HEK293T (cell line): ENCODE measurements at regions not wholly inside any gene's neighbourhood (a gene's known extent, or its start where the extent isn't known, plus 50 kb on each side); places are given as distances from the start of the nearest gene placed in this dataset.

Source experiments
- CTCF ChIA-PET: fragments of 350-600 bp; formaldehyde crosslinking; extraction: SDS; loops from one replicate; lab custom pipeline; 2021; ENCODE audit warnings: antibody characterized with exemption, inconsistent platforms; lab: Yijun Ruan, JAX
- POLR2A ChIA-PET: fragments of 350-600 bp; formaldehyde crosslinking; extraction: SDS; loops from one replicate; lab custom pipeline; 2020; ENCODE audit warnings: antibody characterized with exemption, inconsistent platforms; lab: Yijun Ruan, JAX
- DNase-seq: peaks from one replicate; pipeline ENCODE4 v3.0.0; 2012; ENCODE audit warnings: mixed read lengths; ENCODE audit errors: extremely low spot score
- ARNT ChIP-seq: fragments of 450-650 bp; IDR thresholded peaks from 2 replicates; pipeline ENCODE4 v1.6.1; 2017; ENCODE audit warnings: mild to moderate bottlenecking
- BHLHE40 ChIP-seq: fragments of 450-650 bp; IDR thresholded peaks from 2 replicates; pipeline ENCODE4 v1.6.1; 2016; ENCODE audit warnings: mild to moderate bottlenecking, moderate library complexity, borderline replicate concordance
- CTBP1 ChIP-seq: fragments of 450-650 bp; IDR thresholded peaks from 2 replicates; pipeline ENCODE4 v1.6.1; 2016; ENCODE audit warnings: borderline replicate concordance
- ELF4 ChIP-seq: fragments of 450-650 bp; IDR thresholded peaks from 2 replicates; pipeline ENCODE4 v1.6.1; 2017; ENCODE audit warnings: antibody characterized with exemption
- FOXA1 ChIP-seq: fragments of 450-650 bp; IDR thresholded peaks from 2 replicates; pipeline ENCODE4 v1.6.1; 2016; ENCODE audit warnings: mild to moderate bottlenecking
- FOXK2 ChIP-seq: fragments of 450-650 bp; IDR thresholded peaks from 2 replicates; pipeline ENCODE4 v1.6.1; 2016; ENCODE audit warnings: mild to moderate bottlenecking
- FOXM1 ChIP-seq: fragments of 450-650 bp; IDR thresholded peaks from 2 replicates; pipeline ENCODE4 v1.6.1; 2017; ENCODE audit warnings: mild to moderate bottlenecking, borderline replicate concordance
- HDGF ChIP-seq: fragments of 450-650 bp; IDR thresholded peaks from 2 replicates; pipeline ENCODE4 v1.6.1; 2017; ENCODE audit warnings: antibody characterized with exemption, borderline replicate concordance
- L3MBTL2 ChIP-seq: fragments of 450-650 bp; conservative IDR thresholded peaks from 2 replicates; pipeline ENCODE4 v1.6.1; 2016; ENCODE audit warnings: mild to moderate bottlenecking
- LEF1 ChIP-seq: fragments of 450-650 bp; IDR thresholded peaks from 2 replicates; pipeline ENCODE4 v1.6.1; 2017; ENCODE audit warnings: mild to moderate bottlenecking, borderline replicate concordance
- NFRKB ChIP-seq: fragments of 450-650 bp; IDR thresholded peaks from 2 replicates; pipeline ENCODE4 v1.6.1; 2016; ENCODE audit warnings: mild to moderate bottlenecking, moderate library complexity
- SP1 ChIP-seq: fragments of 450-650 bp; IDR thresholded peaks from 2 replicates; pipeline ENCODE4 v1.6.1; 2017
- SUZ12 ChIP-seq: fragments of 450-650 bp; IDR thresholded peaks from 2 replicates; pipeline ENCODE4 v1.6.1; 2016; ENCODE audit warnings: mild to moderate bottlenecking
- TARDBP ChIP-seq: fragments of 450-650 bp; IDR thresholded peaks from 2 replicates; pipeline ENCODE4 v1.6.1; 2016
- ZNF384 ChIP-seq: fragments of 450-650 bp; IDR thresholded peaks from 2 replicates; pipeline ENCODE4 v1.6.1; 2016
- TF ChIP-seq, protein P1 (sequence below): fragments of 450-650 bp; IDR thresholded peaks from 2 replicates; pipeline ENCODE4 v1.6.1; 2016

DNA sequence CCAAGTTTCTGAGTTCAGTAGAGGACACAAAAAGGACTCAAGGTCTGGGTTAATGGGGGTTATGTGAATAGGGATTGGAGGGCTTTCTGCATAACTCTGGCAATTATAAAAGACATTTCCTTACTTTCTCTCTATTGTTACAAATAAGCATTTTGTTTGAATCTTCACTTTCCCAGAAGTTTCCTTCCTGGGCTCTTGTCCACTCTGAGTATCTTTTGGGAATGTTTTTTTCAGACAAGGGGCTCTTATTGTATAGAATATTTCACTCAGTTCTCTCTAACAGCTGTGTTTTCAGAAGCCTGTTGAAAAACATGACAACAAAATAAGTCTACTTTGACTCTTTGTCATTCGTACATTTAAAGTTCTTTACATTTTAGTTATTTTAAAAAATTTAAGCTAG lies 57.6 kb upstream of the MAP9 start:
- CTCF ChIA-PET, result interaction anchor here (0.5 kb wide), 1 partner anchor 61 kb away, joined by 3 read pairs; no protein-coding TSS in a partner anchor
- TF ChIP-seq SUZ12 (no peak), ZNF384 (no peak), LEF1 (no peak), FOXK2 (no peak), FOXA1 (no peak), TARDBP (no peak), HDGF (no peak), L3MBTL2 (no peak), BHLHE40 (no peak), CTBP1 (no peak), SP1 (no peak), FOXM1 (no peak), NFRKB (no peak), ARNT (no peak)
- TF ChIP-seq, protein P1, sequence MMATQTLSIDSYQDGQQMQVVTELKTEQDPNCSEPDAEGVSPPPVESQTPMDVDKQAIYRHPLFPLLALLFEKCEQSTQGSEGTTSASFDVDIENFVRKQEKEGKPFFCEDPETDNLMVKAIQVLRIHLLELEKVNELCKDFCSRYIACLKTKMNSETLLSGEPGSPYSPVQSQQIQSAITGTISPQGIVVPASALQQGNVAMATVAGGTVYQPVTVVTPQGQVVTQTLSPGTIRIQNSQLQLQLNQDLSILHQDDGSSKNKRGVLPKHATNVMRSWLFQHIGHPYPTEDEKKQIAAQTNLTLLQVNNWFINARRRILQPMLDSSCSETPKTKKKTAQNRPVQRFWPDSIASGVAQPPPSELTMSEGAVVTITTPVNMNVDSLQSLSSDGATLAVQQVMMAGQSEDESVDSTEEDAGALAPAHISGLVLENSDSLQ, result no peak
- POLR2A ChIA-PET, result no interaction called here
- no peak for DNase-seq

GRCh38 chr4:155433636-155434360 lies 57.0 kb upstream of the MAP9 start:
- no peak for DNase-seq
- no peak for TF ChIP-seq ELF4
- ChIA-PET CTCF (no interaction called here), POLR2A (no interaction called here)

GRCh38 chr4:155430895-155431795 lies 54.4 kb upstream of the MAP9 start:
- DNase-seq, result no peak
- TF ChIP-seq L3MBTL2, result no peak
- TF ChIP-seq TARDBP, result no peak
- no peak for TF ChIP-seq HDGF
- TF ChIP-seq NFRKB, result no peak
- no peak for TF ChIP-seq CTBP1
- TF ChIP-seq FOXK2, result no peak
- TF ChIP-seq ZNF384, result no peak
- no peak for TF ChIP-seq FOXA1
- no peak for TF ChIP-seq SUZ12
- TF ChIP-seq, protein P1, result no peak
- no peak for TF ChIP-seq ELF4
- CTCF ChIA-PET, result interaction anchor here (0.5 to 1.0 kb wide), 2 partner anchors 117 to 356 kb away, joined by 3 to 4 read pairs; no protein-coding TSS in a partner anchor
- POLR2A ChIA-PET, result interaction anchor here (0.9 kb wide), 1 partner anchor 523 kb away, joined by 3 read pairs; the partner anchor contains the start of gene CTSO

DNA sequence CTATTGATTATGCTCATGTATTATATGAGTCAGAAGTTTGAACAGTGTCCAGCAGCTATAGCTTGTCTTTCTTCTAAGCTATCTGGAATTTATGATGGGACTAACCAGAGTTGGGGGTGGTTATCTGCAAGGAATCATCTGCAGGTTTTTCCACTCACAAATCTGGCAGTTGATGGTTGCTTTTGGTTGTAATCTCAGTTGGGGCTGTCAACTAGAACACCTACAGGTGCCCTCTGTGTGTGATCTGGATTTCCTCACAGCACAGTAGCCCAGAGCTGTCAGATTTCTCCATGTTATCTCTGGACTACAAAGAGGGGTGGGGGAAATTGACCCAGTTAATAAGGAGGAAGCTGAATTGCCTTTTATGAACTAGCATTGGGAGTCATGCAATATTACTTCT lies 51.4 kb upstream of the MAP9 start:
- CTCF ChIA-PET, result interaction anchor here (0.5 kb wide), 1 partner anchor 1261 kb away, joined by 3 read pairs; no protein-coding TSS in a partner anchor
- TF ChIP-seq FOXA1 (no peak), FOXM1 (no peak), HDGF (no peak), ELF4 (no peak), CTBP1 (no peak), ARNT (no peak), FOXK2 (no peak), BHLHE40 (no peak), SUZ12 (no peak), LEF1 (no peak), L3MBTL2 (no peak), TARDBP (no peak), ZNF384 (no peak), SP1 (no peak), NFRKB (no peak)
- TF ChIP-seq, protein P1, result no peak
- POLR2A ChIA-PET, result no interaction called here
- DNase-seq, result no peak

GRCh38 chr4:155426953-155427352 lies 50.2 kb upstream of the MAP9 start:
- DNase-seq, result peak; percentile 52
- ChIA-PET POLR2A (interaction anchor here (0.9 kb wide), 1 partner anchor 241 kb away, joined by 4 read pairs; no protein-coding TSS in a partner anchor), CTCF (interaction anchor here (1.0 kb wide), 2 partner anchors 23 to 360 kb away, joined by 3 read pairs; no protein-coding TSS in a partner anchor)
- TF ChIP-seq FOXM1 (0 out of 2 replicates have a peak, but pooled peaks have one; percentile 73), SUZ12 (no peak), NFRKB (no peak), BHLHE40 (no peak), HDGF (no peak), TARDBP (no peak), SP1 (no peak), L3MBTL2 (no peak), FOXA1 (peak; percentile 98), ZNF384 (no peak), ARNT (peak; percentile 83), CTBP1 (peak; percentile 97), LEF1 (peak; percentile 97), FOXK2 (peak; percentile 83)
- TF ChIP-seq, protein P1, result peak; percentile 93
